Aorta (tissue), 5 donors: ENCODE measurements at regions not wholly inside any gene's neighbourhood (a gene's known extent, or its start where the extent isn't known, plus 50 kb on each side); places are given as distances from the start of the nearest gene placed in this dataset.

ENCODE experiments used
- ATAC-seq: fragments of 200-7000 bp; cut with Tn5 transposase; one replicate; pipeline ENCODE4 v1.9.1; 2022; ENCODE audit warnings: moderate library complexity; ENCODE audit not compliant: low FRiP score
- DNase-seq, 2 donors: peaks; one replicate each; pipeline ENCODE4 v3.0.0-alpha.2; 2020
- H3K27ac ChIP-seq, 2 donors: one replicate each; pipeline ENCODE4 v1.5.1; 2013; ENCODE audit warnings: low read length in 2 of 2, mild to moderate bottlenecking in 2 of 2, moderate library complexity in 2 of 2, control low read depth in 1 of 2, inconsistent platforms in 1 of 2, low read depth in 1 of 2
- H3K27me3 ChIP-seq, 2 donors: one replicate each; pipeline ENCODE4 v1.6.1; 2013; ENCODE audit warnings: control low read depth in 1 of 2, low read length in 1 of 2, mild to moderate bottlenecking in 1 of 2, moderate library complexity in 1 of 2; ENCODE audit not compliant: insufficient read depth in 2 of 2, control insufficient read depth in 1 of 2
- H3K36me3 ChIP-seq, 2 donors: one replicate each; pipeline ENCODE4 v1.6.1; 2013; ENCODE audit warnings: control low read depth in 1 of 2, low read length in 1 of 2, mild to moderate bottlenecking in 1 of 2; ENCODE audit not compliant: insufficient read depth in 2 of 2, control insufficient read depth in 1 of 2
- H3K4me1 ChIP-seq, 2 donors: one replicate each; pipeline ENCODE4 v1.6.1; 2013; ENCODE audit warnings: low read length in 2 of 2, control low read depth in 1 of 2, mild to moderate bottlenecking in 1 of 2, moderate library complexity in 1 of 2; ENCODE audit not compliant: insufficient read depth in 2 of 2, control insufficient read depth in 1 of 2
- H3K4me3 ChIP-seq, 2 donors: one replicate each; pipeline ENCODE4 v1.5.1; 2013; ENCODE audit warnings: low read length in 2 of 2, control low read depth in 1 of 2, mild to moderate bottlenecking in 1 of 2
- H3K9me3 ChIP-seq: one replicate; pipeline ENCODE4 v1.6.1; 2013; ENCODE audit warnings: mild to moderate bottlenecking, low read length; ENCODE audit not compliant: control insufficient read depth
- WGBS, 2 donors: extraction: QIAGEN DNeasy Blood & Tissue Kit; methylation state at CpG; one replicate each; pipeline ENCODE4 v1.1.7; 2013; 5-methylcytosine and 5-hydroxymethylcytosine counted together
- intact Hi-C, 2 donors: fragments of 100-400 bp; cut with DNase I; formaldehyde crosslinking; loops; one replicate each; pipeline versions ENCODE4 v1.14.2 to v1.15.0; 2022
- donor health status: healthy with polysubstance abuse.
- donor health status: Bipolar disorder and iron deficiency.
- donor health status: DM: no; HTN: no; CAD: no.
- donor health status: DM: no; HTN: no; CAD: no.
- donor health status: DM: yes; HTN: yes; CAD: no.

DNA sequence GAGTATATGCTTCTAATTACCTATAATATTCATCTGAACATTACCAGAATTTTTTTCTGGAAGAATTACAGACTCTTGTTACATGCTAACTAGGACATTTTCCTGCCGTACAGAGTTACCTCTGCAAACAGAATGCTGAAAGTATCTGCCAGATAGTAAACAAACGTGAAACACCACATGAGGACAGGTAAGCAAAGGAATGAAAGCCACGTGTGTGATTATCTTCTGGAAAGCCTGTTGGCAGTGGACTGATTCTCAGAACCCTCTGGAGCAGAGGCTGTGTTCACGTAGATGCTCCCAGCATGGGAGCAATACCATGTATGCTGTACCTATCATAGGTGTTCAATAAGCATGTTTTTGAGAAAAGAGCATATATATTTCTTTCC is 472.6 kb downstream of the ENC1 start:
- intact Hi-C loops = no loop called here
- ATAC-seq = no peak
- WGBS, 2 donors = 80 to 81% methylated on average over 4 of the region's 4 CpGs
- no peaks in the 10 kb centered on the region for H3K36me3 ChIP-seq
- no peak overlapping the region for H3K4me3 ChIP-seq
- H3K27me3 ChIP-seq = no peaks in the 10 kb centered on the region
- no peak overlapping the region for H3K27ac ChIP-seq
- H3K9me3 ChIP-seq = no peaks in the 10 kb centered on the region
- no peak for DNase-seq
- peaks cover 3% of the 10 kb centered on the region in 2 donors for H3K4me1 ChIP-seq

DNA sequence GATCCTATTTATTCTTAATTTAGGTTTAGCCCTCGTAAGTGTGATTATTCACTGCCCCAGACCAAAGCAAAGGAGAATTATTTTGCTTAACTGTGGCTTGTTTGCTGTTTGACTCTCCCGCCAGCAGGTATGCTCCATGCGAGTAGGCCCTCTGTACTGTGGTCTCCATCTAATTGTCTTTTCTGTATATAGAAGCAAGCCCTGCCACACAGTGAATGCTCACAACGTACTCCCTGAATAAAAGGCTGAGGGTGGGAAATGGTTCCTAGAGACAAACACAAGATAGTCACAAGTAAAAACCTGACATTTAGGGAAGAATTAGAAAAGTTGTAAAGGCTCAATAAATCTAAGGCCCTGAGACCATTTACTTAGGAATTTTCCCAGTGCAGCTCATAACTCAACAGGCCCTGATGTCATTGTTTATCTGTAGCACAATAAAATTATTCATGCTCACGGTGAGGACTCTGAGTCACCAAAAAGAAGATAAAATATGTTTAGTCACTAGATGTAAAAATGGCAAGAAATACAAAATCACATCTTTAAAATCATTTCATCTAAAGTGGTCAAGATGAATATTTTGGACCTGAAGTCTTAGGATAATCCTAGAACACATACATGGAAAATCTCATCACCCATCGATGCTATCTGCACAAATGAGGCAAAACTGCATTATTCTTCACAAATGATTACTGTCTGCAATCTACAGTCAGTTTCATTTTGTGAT is 473.2 kb downstream of the ENC1 start:
- H3K27me3 ChIP-seq = no peaks in the 10 kb centered on the region
- H3K4me1 ChIP-seq = peaks cover 3% of the 10 kb centered on the region in 2 donors
- no peak for ATAC-seq
- 57 to 64% methylated on average over 6 of the region's 6 CpGs for WGBS, 2 donors
- DNase-seq = no peak
- H3K9me3 ChIP-seq = no peaks in the 10 kb centered on the region
- intact Hi-C loops = no loop called here
- no peaks in the 10 kb centered on the region for H3K36me3 ChIP-seq
- H3K27ac ChIP-seq = no peak overlapping the region
- no peak overlapping the region for H3K4me3 ChIP-seq

DNA sequence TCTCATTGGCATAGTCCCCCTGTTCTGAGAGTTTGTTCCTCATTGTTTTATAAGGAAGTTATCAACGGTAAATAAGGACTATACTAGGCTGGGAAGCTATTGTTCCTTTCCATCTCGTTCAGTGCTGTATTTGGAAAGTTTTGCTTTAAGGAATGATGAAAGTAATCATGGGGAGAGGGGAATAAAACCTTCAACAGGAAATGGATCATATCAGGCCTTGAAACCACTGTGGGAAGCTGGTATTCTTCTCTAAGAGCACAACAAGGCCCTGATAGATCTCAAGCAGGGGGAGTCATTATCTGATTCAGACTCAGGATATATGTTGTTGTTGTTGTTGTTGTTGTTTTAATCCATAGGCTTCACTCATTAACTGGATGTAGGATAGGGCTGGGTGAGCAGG is 474.5 kb downstream of the ENC1 start:
- no peaks in the 10 kb centered on the region for H3K9me3 ChIP-seq
- DNase-seq (no peak), ATAC-seq (no peak)
- no peaks in the 10 kb centered on the region for H3K36me3 ChIP-seq
- intact Hi-C loops = no loop called here
- no peaks in the 10 kb centered on the region for H3K27me3 ChIP-seq
- WGBS, 2 donors = 83 to 90% methylated on average over 2 of the region's 2 CpGs
- peaks cover 3% of the 10 kb centered on the region in 2 donors for H3K4me1 ChIP-seq
- H3K27ac ChIP-seq = no peak overlapping the region
- no peak overlapping the region for H3K4me3 ChIP-seq

DNA sequence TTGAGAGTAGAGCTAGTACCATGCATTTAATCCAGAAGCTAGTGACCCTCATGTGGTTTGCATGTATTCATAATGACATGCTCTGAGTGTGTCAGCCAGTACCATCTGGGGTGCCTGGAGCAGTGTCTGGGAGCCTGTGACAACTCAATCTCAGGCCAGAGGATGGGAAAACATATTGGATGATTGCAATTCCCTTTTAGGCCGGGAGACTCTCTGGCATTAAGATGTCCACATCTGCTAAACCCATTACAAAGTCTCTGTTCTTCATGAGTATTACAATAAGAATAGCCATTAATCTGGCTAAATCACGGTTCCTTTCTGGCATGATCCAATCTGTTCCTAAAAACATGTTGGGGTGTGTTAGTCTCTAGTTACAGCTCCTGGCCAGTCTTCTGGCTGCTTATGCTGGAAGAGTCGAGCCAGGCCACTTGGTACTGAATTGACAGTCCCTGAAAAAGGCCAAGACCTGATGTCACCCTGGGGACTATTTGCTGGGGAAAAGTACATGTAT is 475.7 kb downstream of the ENC1 start:
- WGBS, 2 donors = 40 to 41% methylated on average over 3 of the region's 3 CpGs
- ATAC-seq = peak; percentile 56
- Histone ChIP-seq H3K4me1 (peaks cover 3% of the 10 kb centered on the region in 2 donors), H3K27me3 (no peaks in the 10 kb centered on the region), H3K36me3 (no peaks in the 10 kb centered on the region), H3K27ac (no peak overlapping the region), H3K9me3 (no peaks in the 10 kb centered on the region), H3K4me3 (no peak overlapping the region)
- intact Hi-C loops = no loop called here
- DNase-seq = no peak

DNA sequence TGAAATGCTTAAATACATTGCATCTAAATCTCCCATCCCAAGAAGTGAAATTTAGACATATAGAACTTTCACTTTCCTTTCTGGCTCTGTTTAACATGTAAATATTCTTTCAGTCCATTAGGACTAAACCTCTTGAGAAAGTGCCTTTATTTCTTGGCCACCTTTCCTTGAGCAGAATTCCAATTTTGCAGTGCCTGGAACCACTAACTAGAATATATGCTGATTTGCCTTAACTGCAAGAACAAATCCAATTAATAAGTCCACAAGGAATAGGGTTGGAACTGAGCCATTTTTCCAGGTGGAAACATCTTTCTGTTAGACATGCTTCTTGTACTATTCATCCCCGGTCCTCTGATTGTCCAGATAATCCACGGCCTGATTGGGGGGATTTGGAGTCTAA is 478.0 kb downstream of the ENC1 start:
- Histone ChIP-seq H3K9me3 (no peaks in the 10 kb centered on the region), H3K27me3 (no peaks in the 10 kb centered on the region), H3K27ac (no peak overlapping the region), H3K36me3 (no peaks in the 10 kb centered on the region), H3K4me3 (no peak overlapping the region), H3K4me1 (peaks cover 3% of the 10 kb centered on the region in 2 donors)
- intact Hi-C loops = no loop called here
- no peak for DNase-seq
- ATAC-seq = no peak
- WGBS, 2 donors = 95 to 98% methylated on average over 2 of the region's 2 CpGs

DNA sequence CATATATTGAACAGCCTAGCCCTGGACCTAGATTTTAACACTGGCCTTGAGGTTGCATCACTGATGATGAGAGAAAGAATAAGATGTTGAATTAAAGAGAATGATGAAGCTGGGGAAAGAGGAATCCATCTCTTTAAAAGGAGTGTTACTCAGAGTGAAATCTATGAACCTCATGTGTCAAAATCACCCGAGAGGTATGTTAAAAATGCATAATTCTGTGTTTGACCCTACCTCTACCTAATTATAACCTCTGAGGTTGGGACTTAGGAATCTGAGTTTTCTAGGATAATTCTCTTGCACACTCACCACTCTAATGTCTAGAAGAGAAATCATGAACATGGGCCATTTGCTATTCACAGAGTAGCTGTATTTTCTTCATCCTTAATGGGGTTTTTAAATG is 479.4 kb downstream of the ENC1 start:
- ATAC-seq = no peak
- Histone ChIP-seq H3K27ac (no peak overlapping the region), H3K27me3 (no peaks in the 10 kb centered on the region), H3K9me3 (no peaks in the 10 kb centered on the region), H3K4me1 (peaks cover 3% of the 10 kb centered on the region in 2 donors), H3K36me3 (no peaks in the 10 kb centered on the region), H3K4me3 (no peak overlapping the region)
- intact Hi-C loops = no loop called here
- 90 to 93% methylated on average over 1 of the region's 1 CpG for WGBS, 2 donors
- DNase-seq = no peak

DNA sequence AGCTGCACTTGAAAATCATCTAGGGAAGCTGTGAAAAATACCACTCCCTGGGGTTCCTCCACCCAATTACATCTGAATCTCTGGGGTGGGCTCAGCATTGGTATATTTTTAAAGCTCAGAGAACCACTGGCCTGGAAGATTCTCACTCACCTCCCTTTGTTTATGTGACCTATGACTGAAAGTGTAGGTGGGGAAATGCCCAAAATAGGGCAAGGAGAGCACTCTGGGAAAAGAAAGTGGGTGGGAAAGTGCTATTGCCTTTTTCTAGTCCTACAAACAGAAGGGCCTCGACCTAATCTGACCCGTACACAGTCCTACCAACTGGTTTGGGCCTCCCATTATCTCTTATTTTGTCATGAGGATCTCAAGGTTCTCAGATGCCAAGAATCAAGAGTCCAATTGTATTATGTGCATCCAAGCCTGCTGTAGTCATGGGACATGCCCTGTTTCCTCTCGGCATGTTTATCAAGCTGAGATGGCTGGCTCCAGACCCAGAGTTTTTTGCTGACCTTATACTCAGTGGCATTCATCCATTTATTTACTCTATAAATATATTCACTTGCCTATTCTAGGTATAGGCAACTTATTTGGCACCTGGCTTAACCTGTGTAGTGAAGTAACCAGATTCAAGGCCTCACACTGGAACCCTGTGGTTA is 483.7 kb downstream of the ENC1 start:
- Histone ChIP-seq H3K4me1 (no peaks in the 10 kb centered on the region), H3K4me3 (no peak overlapping the region), H3K36me3 (no peaks in the 10 kb centered on the region), H3K9me3 (no peaks in the 10 kb centered on the region), H3K27me3 (no peaks in the 10 kb centered on the region), H3K27ac (no peak overlapping the region)
- no peak for ATAC-seq
- intact Hi-C loops = no loop called here
- 81 to 84% methylated on average over 3 of the region's 3 CpGs for WGBS, 2 donors
- DNase-seq = no peak

DNA sequence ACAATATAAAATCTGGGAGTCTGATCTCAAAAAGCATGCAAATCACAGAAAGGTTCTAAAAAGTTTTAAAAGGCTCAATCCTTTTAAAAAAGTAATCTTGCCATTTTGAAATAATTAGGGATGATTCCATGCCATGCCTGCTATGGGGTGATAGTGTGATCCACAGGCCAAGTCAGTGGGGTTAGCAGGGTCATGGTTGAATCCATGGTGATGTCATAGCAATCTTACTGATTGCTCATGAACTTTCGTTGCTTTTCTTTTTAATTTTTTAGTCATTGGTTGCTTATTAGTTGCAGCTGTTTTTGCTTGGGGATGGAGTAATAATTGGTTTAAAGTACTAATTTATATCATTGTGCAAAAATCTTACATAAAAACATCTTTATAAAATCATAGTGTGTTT is 485.0 kb downstream of the ENC1 start:
- no peak overlapping the region for H3K4me3 ChIP-seq
- ATAC-seq (no peak), DNase-seq (no peak)
- no peaks in the 10 kb centered on the region for H3K9me3 ChIP-seq
- WGBS, 2 donors = 91 to 94% methylated on average over 1 of the region's 1 CpG
- no peaks in the 10 kb centered on the region for H3K27me3 ChIP-seq
- intact Hi-C loops = no loop called here
- no peaks in the 10 kb centered on the region for H3K36me3 ChIP-seq
- H3K4me1 ChIP-seq = no peaks in the 10 kb centered on the region
- no peak overlapping the region for H3K27ac ChIP-seq

DNA sequence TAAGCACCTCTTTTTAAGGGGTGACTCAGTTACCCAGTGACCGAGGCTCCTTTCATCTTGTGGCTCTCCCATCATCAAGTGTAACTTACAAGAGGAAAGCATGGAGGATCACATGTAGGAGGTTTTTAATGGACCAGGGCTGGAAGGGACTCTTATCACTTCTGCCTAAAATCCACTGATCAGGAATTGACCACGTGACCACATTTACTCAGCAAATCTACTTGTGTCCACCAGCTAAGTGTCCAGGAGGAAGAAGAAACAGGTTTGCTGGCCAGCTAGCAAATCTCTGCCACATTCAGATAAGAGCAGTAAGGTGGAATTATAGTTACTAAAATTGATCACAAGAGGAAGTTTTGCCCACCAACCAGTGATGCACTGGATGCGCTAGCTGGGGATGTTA is 486.0 kb downstream of the ENC1 start:
- Histone ChIP-seq H3K27ac (no peak overlapping the region), H3K4me3 (no peak overlapping the region), H3K9me3 (no peaks in the 10 kb centered on the region), H3K27me3 (no peaks in the 10 kb centered on the region), H3K4me1 (peaks cover 0 to 1% of the 10 kb centered on the region in 2 donors), H3K36me3 (no peaks in the 10 kb centered on the region)
- no peak for DNase-seq
- intact Hi-C loops = no loop called here
- ATAC-seq = no peak
- 86 to 96% methylated on average over 3 of the region's 3 CpGs for WGBS, 2 donors
